Heart right ventricle (tissue), 16 donors: ENCODE measurements at regions not wholly inside any gene's neighbourhood (a gene's known extent, or its start where the extent isn't known, plus 50 kb on each side); places are given as distances from the start of the nearest gene placed in this dataset.

Source experiments
- ATAC-seq, 8 donors: fragments of 200-7000 bp; cut with Tn5 transposase; one replicate each; pipeline ENCODE4 v1.9.1; 2020; ENCODE audit warnings: mild to moderate bottlenecking in 8 of 8, moderate library complexity in 8 of 8, moderate number of reproducible peaks in 1 of 8
- DNase-seq, 2 donors: peaks; one replicate each; pipeline ENCODE4 v3.0.0-alpha.2; 2020
- H3K27ac ChIP-seq, 10 donors: fragments of 200-600 bp; sonication (generic) in 2 of 10; one replicate each; pipeline versions ENCODE4 v1.5.0 to v1.8.0; 2020 to 2022; ENCODE audit warnings: mild to moderate bottlenecking in 3 of 10
- H3K27me3 ChIP-seq, 7 donors: fragments of 200-600 bp; one replicate each; pipeline ENCODE4 v1.8.0; 2021 to 2022; ENCODE audit warnings: mild to moderate bottlenecking in 2 of 7
- H3K36me3 ChIP-seq, 9 donors: fragments of 200-600 bp; sonication (generic) in 1 of 9; one replicate each; pipeline versions ENCODE4 v1.5.0 to v1.8.0; 2020 to 2022; ENCODE audit warnings: mild to moderate bottlenecking in 2 of 9
- H3K4me1 ChIP-seq, 9 donors: fragments of 200-600 bp; sonication (generic) in 1 of 9; one replicate each; pipeline versions ENCODE4 v1.5.0 to v1.8.0; 2020 to 2022; ENCODE audit warnings: mild to moderate bottlenecking in 4 of 9
- H3K4me3 ChIP-seq, 10 donors: fragments of 200-600 bp; sonication (generic) in 2 of 10; one replicate each; pipeline versions ENCODE4 v1.5.0 to v1.8.0; 2020 to 2022; ENCODE audit warnings: mild to moderate bottlenecking in 7 of 10, moderate library complexity in 2 of 10
- H3K9me3 ChIP-seq, 11 donors: fragments of 200-600 bp in 10 of 11; sonication (generic) in 2 of 11; one replicate each; pipeline versions ENCODE4 v1.5.0 to v1.8.0; 2013 to 2022; ENCODE audit warnings: mild to moderate bottlenecking in 2 of 11, control low read depth in 1 of 11, moderate library complexity in 1 of 11
- CTCF ChIP-seq, 9 donors: fragments of 200-600 bp; sonication (generic) in 2 of 9; IDR thresholded peaks; one replicate each; pipeline versions ENCODE4 v1.5.0 to v1.8.0; 2021 to 2022; ENCODE audit warnings: antibody characterized with exemption in 9 of 9, mild to moderate bottlenecking in 5 of 9, moderate library complexity in 1 of 9
- WGBS, 2 donors: extraction: QIAGEN DNeasy Blood & Tissue Kit; methylation state at CpG; one replicate each; pipeline ENCODE4 v1.1.7; 2013; ENCODE audit warnings: inconsistent platforms in 1 of 2; 5-methylcytosine and 5-hydroxymethylcytosine counted together
- intact Hi-C, 10 donors: fragments of 100-400 bp; cut with DNase I; formaldehyde crosslinking; loops; one replicate each; pipeline versions ENCODE4 v1.11.1 to v1.14.2; 2022
- donor health status: Arrhythmogenic right ventricular cardiomyopathy.
- donor health status: ischemic (EF 13 %, LVEDD 7.1; RV severe dilation, severe dysfunction).
- donor health status: healthy with polysubstance abuse.
- donor health status: DM: no; HTN: yes; CAD: no.
- donor health status: DM: no; HTN: no; CAD: no.
- donor health status: ischemic (EF 25% LVEDD 6.9; RV normal size, moderate dysfunction).
- donor health status: ischemic (EF 25% LVEDD 5.7; RV mildly dilated, moderate dysfunction).
- donor health status: healthy.
- donor health status: DM: yes; HTN: yes; CAD: no.
- donor health status: Ischemic cardiomyopathy.
- donor health status: ischemic (EF 35%, LVEDD 5.7; RV mildly dilated, moderate dysfunction).
- donor health status: nonischemic (EF 11% LVEDD 7.7; RV severe dilation, severe dysfunction).
- donor health status: DM: yes; HTN: yes; CAD: no.
- donor health status: PGD.
- donor health status: ischemic (EF 29% LVEDD 5.4; RV normal size, mild dysfunction).
- donor health status: nonischemic (EF 23%, LVEDD 6.1; RV moderate dilation, normal function).

GRCh38 chr12:78305808-78306207 is 475.1 kb downstream of the NAV3 start:
- ATAC-seq: no peak
- 64 to 85% methylated on average over 1 of the region's 1 CpG for WGBS, 2 donors
- Histone ChIP-seq H3K36me3 (no peaks in the 10 kb centered on the region), H3K4me3 (no peak overlapping the region), H3K4me1 (no peaks in the 10 kb centered on the region), H3K9me3 (peaks cover 0 to 2% (median 0%) of the 10 kb centered on the region in 11 donors), H3K27ac (no peak overlapping the region), H3K27me3 (no peaks in the 10 kb centered on the region)
- DNase-seq: no peak
- intact Hi-C loops: no loop called here
- TF ChIP-seq CTCF (IDR thresholded peaks at IDR 0.05): no peak

GRCh38 chr12:78306236-78306635 is 475.5 kb downstream of the NAV3 start:
- intact Hi-C loops: no loop called here

GRCh38 chr12:78308701-78309100 is 478.0 kb downstream of the NAV3 start:
- ATAC-seq (no peak), DNase-seq (no peak)
- Histone ChIP-seq H3K4me1 (no peaks in the 10 kb centered on the region), H3K36me3 (no peaks in the 10 kb centered on the region), H3K27me3 (no peaks in the 10 kb centered on the region), H3K9me3 (no peaks in the 10 kb centered on the region), H3K27ac (no peak overlapping the region), H3K4me3 (no peak overlapping the region)
- no peak for TF ChIP-seq CTCF (IDR thresholded peaks at IDR 0.05)
- intact Hi-C loops: no loop called here

More at GRCh38 chr12:78306236-78306635, 475.5 kb downstream of the NAV3 start:
- no peaks in the 10 kb centered on the region for H3K36me3 ChIP-seq
- no peak for ATAC-seq
- no peak overlapping the region for H3K27ac ChIP-seq
- TF ChIP-seq CTCF (IDR thresholded peaks at IDR 0.05): no peak
- no peak for DNase-seq
- H3K4me3 ChIP-seq: no peak overlapping the region
- peaks cover 0 to 1% (median 0%) of the 10 kb centered on the region in 11 donors for H3K9me3 ChIP-seq
- no peaks in the 10 kb centered on the region for H3K27me3 ChIP-seq
- no peaks in the 10 kb centered on the region for H3K4me1 ChIP-seq

GRCh38 chr12:78315028-78315427 is 484.3 kb downstream of the NAV3 start:
- no peak overlapping the region for H3K27ac ChIP-seq
- WGBS, 2 donors: 78 to 84% methylated on average over 3 of the region's 3 CpGs
- H3K27me3 ChIP-seq: no peaks in the 10 kb centered on the region
- H3K4me1 ChIP-seq: no peaks in the 10 kb centered on the region
- peaks cover 0 to 12% (median 0%) of the 10 kb centered on the region in 11 donors for H3K9me3 ChIP-seq
- H3K4me3 ChIP-seq: no peak overlapping the region
- intact Hi-C loops: no loop called here
- H3K36me3 ChIP-seq: no peaks in the 10 kb centered on the region
- no peak for TF ChIP-seq CTCF (IDR thresholded peaks at IDR 0.05)
- no peak for ATAC-seq
- DNase-seq: no peak

- Histone ChIP-seq H3K9me3 (peaks cover 0 to 18% (median 0%) of the 10 kb centered on the region in 11 donors), H3K27ac (no peak overlapping the region), H3K4me3 (no peak overlapping the region), H3K27me3 (no peaks in the 10 kb centered on the region), H3K36me3 (no peaks in the 10 kb centered on the region), H3K4me1 (no peaks in the 10 kb centered on the region)
- DNase-seq (no peak), ATAC-seq (no peak)
- no peak for TF ChIP-seq CTCF (IDR thresholded peaks at IDR 0.05)
- intact Hi-C loops: no loop called here
- 37 to 46% methylated on average over 4 of the region's 4 CpGs for WGBS, 2 donors
Measured at GRCh38 chr12:78316136-78316535, 485.4 kb downstream of the NAV3 start.
